ENCODE measurements at regions not wholly inside any gene's neighbourhood (a gene's known extent, or its start where the extent isn't known, plus 50 kb on each side); places are given as distances from the start of the nearest gene placed in this dataset.

GRCh38 chr9:81530846-81531245 lies 158.5 kb downstream of the TLE1 start:
- TF ChIP-seq, protein P1, sequence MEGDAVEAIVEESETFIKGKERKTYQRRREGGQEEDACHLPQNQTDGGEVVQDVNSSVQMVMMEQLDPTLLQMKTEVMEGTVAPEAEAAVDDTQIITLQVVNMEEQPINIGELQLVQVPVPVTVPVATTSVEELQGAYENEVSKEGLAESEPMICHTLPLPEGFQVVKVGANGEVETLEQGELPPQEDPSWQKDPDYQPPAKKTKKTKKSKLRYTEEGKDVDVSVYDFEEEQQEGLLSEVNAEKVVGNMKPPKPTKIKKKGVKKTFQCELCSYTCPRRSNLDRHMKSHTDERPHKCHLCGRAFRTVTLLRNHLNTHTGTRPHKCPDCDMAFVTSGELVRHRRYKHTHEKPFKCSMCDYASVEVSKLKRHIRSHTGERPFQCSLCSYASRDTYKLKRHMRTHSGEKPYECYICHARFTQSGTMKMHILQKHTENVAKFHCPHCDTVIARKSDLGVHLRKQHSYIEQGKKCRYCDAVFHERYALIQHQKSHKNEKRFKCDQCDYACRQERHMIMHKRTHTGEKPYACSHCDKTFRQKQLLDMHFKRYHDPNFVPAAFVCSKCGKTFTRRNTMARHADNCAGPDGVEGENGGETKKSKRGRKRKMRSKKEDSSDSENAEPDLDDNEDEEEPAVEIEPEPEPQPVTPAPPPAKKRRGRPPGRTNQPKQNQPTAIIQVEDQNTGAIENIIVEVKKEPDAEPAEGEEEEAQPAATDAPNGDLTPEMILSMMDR (IDR thresholded peaks at IDR 0.05), result no peak
- TF ChIP-seq EZH2phosphoT487 (IDR thresholded peaks at IDR 0.05) (no peak), EZH2 (IDR thresholded peaks at IDR 0.05) (no peak)

Measured in neural progenitor cell (in vitro differentiated cells).